Gastroesophageal sphincter (tissue), 3 donors: ENCODE measurements at regions not wholly inside any gene's neighbourhood (a gene's known extent, or its start where the extent isn't known, plus 50 kb on each side); places are given as distances from the start of the nearest gene placed in this dataset.

Source experiments
- CTCF ChIP-seq, 4 experiments: fragments of 200-600 bp in 2 of 4; fragments of 450-650 bp in 2 of 4; sonication (generic) in 1 of 4; IDR thresholded peaks; one replicate each; pipeline ENCODE4 v1.5.1; 2017 to 2019; ENCODE audit warnings: antibody characterized with exemption in 4 of 4, mild to moderate bottlenecking in 2 of 4, moderate library complexity in 2 of 4
- POLR2A ChIP-seq, 2 donors: fragments of 450-650 bp; IDR thresholded peaks; one replicate each; pipeline ENCODE4 v1.6.1; 2017; ENCODE audit warnings: antibody characterized with exemption in 2 of 2, mild to moderate bottlenecking in 2 of 2, moderate library complexity in 1 of 2

GRCh38 chr16:73113336-73113735 lies 65.4 kb upstream of the ZFHX3 start:
- TF ChIP-seq CTCF (IDR thresholded peaks at IDR 0.05), result no peak
- no peak for TF ChIP-seq POLR2A (IDR thresholded peaks at IDR 0.05)
